HG03175 (cell line): ENCODE measurements at regions not wholly inside any gene's neighbourhood (a gene's known extent, or its start where the extent isn't known, plus 50 kb on each side); places are given as distances from the start of the nearest gene placed in this dataset.
"Not testable (repeated sequence)": the region's sequence is repeated elsewhere in the genome, so short reads cannot be mapped to it uniquely, and the experiment has no call there.

Experiments used
- ATAC-seq: cut with Tn5 transposase; IDR thresholded peaks from one replicate; pipeline ENCODE4 v1.9.1; 2021; ENCODE audit warnings: mild to moderate bottlenecking, moderate library complexity; ENCODE audit not compliant: unreplicated experiment

DNA sequence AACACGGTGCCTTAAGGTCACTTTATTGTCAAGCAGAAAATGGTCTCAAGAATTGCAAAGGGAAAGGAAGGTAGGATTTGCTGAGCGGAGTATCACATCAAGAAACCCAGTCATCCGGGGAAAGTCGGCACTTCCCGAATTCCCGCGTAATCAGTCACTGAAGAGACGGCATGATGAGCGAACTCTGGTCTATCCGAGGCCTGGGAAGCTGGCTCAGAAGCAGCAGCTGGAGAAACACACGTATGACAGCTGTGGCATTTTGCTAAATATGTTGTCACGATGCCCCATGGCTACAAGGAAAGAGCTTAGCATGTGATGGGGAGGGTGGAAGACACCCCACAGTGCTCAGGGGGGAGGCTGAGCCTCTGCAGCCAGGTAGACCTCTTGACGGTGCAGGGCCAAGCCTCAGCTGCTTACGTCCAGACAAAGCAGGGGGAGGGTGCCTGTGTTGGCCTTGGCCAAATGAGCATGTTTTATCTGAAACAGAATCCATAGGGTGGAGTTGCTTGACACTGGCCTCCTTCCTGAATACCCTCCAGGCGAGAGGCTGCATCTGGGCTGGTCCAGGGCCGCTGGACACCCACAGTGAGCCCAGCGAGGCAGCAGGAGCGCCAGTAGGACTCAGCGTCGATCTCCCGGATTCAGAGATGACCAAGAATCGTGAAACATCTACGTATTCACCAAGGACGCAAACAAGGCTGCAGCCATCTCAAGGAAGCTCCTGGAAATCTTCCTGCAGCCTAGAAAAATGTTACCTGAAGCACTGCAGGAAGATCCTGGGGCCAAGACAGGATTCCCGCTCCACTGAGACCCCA, 118.8 kb upstream of the AFDN start:
- ATAC-seq: no peak

DNA sequence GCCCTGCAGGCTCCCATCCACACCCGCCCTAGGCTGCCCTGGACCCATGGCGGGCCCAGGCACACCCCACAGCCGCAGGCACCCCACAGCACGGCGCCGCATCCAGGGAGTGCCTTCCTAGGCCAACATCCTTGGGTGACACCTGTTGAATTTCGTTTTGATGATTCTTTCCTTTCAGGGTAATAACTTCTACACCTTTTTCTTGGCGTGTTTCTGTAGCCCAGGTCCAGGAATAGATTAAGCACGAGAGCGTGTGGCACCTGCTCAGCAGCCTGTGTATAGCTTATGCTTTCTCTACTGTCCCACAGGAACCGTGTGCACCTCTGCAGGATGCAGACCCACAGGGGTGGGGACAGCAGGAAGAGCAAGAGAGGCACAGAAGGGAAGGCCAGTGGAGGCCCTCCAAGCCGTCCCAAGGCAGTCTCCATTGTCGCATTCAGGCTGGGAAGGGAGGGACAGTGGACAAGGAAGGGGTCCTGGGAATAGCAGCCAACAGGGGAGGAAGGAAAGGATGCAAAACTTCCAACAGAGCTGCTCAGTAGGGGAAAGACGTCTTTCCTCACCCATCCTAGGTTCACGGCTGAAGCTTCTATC, 118.1 kb upstream of the AFDN start:
- ATAC-seq: no peak

DNA sequence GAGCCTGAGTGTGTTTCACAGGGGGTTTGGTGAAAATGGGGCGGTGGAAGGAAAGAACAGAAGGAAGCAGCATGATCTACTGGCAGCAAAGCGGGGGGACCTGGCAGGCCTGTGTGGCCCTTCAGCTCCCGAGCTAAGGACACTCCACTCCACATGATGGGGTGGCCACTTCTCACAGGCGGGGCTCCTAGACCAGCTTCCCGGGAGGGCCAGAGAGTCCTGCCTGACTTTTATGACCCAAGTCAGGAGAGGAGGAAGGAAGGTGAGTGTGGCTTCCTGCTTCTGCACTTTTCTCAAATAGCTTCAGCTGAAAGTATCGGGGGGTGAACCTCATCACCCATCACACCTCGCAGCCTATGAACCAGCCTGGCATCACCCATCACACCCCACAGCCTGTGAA, 117.5 kb upstream of the AFDN start:
- no peak for ATAC-seq

DNA sequence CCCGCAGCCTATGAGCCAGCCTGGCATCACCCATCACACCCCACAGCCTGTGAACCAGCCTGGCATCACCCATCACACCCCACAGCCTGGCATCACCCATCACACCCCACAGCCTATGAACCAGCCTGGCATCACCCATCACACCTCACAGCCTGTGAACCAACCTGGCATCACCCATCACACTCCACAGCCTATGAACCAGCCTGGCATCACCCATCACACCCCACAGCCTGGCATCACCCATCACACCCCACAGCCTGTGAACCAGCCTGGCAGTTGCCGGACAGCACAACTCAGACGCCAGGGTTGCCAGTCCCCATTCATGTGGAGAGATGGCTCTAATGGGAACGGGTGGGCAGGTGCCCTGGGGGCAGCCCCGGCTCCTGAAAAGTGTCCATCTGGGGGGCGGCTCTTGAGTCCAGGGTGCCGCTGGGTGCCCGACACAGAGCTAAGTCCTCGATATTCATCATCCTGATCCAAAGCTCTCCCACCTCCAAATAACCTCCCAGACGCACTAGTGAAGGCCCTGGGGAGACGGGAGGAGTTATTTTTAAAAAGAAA, 116.9 kb upstream of the AFDN start:
- ATAC-seq: not testable (repeated sequence)

DNA sequence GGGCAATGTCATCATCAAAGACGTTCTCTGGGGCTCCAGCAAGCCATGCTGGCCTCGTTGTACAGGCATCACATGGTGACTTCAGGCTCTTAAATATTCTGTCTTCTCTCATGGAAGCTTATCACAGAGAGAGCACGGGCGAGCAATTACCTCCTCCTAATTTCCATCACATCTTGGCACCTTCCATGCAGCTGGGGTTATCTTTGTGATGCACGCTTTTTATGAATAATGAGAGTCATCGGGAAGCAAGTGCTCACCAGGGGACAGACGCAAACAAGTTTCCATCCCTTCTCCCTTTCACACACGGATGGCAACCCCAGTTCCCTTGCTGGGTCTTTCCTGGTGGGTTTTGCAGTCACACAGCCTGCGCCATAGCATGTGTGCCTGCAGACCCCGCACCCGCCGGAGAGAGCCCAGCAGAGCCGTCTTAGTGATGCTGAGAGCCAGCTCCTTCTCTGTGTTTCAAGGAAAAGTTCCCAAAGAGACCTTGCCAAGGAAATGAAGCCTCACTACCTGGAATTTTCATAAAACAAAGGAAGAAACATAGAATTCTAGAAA, 116.3 kb upstream of the AFDN start:
- ATAC-seq: no peak

DNA sequence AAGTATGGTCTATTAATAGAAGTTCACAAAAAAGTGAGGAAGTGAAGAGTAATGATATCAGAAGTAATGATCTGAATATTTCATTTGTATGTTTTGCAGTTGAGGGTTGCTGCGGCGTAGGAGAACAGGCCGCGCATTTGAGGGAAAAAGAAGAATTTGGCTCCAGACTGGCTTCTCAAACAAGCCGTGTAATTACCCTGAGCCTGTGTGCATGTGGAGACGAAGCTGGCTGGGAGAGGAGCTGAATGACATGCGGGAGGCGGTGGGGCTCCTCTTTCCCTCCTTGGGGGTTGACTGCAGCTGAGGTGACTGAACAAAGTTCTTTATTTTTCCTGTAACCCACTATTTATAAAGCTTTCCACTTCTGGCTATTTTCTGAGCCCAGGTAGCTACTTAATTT, 115.5 kb upstream of the AFDN start:
- ATAC-seq: no peak

DNA sequence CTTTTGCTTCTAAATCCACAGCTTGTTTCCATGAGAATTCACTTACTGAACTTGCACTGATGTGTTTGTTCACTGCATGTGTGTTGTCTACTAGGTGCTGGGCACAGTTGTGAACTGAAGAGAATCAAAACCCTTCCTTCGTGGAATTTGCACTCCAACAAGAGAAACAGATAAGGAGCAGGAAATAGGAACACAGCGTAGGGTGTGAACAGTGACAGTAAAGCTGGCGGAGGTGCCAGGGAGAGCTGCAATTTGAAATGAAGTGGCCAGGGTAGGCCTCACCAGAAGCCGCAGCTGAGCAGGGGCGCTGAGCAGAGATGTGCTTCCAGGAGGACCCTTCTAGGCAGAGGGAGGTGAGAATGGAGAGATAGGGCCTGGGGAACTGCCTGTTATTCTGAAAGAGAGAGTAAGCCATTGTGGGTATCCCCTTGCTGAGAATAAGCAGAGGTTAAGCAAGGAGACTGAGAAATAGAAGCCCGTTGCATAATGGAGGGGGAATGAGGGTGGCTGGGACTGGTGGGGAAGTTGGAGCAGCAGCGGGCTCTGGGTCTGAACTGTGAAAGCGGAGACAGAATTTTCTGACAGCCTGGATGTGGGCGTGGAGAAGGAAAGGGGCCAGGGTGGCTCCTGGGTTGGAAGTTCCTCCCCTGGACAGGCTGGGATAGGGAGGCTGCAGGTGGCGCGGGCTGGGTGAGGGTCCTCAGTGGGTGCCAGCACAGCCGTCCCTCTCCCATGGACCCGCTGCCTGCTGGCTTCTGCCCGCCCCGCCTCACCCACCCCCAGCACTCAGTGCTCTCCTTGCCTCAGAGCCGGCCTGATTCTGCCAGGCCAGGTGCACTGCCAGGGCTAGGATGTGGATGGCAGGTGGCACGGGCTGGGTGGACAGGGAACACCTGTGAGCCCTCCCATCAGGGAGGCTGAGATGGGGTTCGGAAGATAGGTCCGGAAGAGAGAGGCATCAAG, 114.7 kb upstream of the AFDN start:
- ATAC-seq: no peak

DNA sequence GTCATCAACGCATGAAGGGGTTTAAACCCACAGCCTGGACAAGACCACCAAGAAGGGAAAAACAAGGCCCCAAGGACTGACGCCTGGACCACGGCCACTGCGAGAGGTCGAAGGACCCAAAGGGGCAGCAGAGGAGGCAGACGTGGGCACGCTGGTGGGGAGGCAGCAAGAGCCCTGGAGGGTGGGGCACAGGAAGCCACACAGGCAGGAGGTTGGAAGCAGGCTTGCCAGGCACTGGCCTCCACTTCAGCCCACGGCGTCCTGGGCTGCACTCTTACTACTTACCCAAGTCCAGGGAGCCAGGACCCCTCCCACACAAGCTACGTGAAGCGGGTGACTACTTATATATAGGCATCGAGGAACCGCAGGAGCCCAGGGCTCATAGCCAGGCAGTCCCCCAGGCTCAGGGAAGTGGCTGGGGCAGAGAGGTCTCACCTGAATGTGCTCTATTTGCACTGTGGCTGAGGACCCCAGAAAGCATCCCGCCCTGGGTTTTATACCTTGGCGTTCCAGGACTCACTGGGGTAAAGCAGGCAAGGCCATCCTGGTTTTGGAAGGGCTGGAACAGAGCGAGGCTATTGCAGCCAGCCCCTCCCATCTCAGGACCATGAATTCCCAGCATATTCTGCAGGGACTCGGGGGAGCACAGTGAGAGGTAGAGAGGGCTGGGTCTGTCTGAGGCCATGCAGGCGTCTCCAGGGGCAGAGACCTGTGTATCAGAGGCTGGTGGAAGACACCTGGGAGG, 113.8 kb upstream of the AFDN start:
- ATAC-seq: no peak

DNA sequence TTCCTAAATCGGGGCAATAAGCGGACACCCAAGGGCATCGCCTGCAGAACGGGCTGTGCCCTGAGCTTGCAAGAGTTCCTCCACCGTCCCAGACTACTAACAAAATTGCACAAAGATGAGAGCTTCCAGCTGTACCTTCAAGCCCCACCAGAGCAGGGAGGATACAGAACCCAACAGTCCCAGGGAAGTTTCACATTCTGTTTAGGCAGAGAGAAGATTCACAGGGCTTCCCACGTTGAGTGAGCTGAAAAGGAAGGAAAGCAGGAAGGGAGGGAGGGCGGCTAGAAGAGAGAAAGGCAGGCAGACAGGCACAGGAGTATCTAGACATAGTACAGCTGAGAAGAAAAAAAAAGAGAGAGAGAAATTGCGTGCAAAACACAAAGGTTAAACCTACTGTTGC, 112.6 kb upstream of the AFDN start:
- no peak for ATAC-seq

GRCh38 chr6:167717455-167717854, 109.3 kb upstream of the AFDN start:
- no peak for ATAC-seq

- ATAC-seq: no peak
Measured at GRCh38 chr6:167717867-167718266, 108.8 kb upstream of the AFDN start.

- ATAC-seq: no peak
Measured at GRCh38 chr6:167719920-167720319, 106.8 kb upstream of the AFDN start.

GRCh38 chr6:167720456-167721285, 106.0 kb upstream of the AFDN start:
- no peak for ATAC-seq

GRCh38 chr6:167721291-167721690, 105.4 kb upstream of the AFDN start:
- ATAC-seq: no peak

DNA sequence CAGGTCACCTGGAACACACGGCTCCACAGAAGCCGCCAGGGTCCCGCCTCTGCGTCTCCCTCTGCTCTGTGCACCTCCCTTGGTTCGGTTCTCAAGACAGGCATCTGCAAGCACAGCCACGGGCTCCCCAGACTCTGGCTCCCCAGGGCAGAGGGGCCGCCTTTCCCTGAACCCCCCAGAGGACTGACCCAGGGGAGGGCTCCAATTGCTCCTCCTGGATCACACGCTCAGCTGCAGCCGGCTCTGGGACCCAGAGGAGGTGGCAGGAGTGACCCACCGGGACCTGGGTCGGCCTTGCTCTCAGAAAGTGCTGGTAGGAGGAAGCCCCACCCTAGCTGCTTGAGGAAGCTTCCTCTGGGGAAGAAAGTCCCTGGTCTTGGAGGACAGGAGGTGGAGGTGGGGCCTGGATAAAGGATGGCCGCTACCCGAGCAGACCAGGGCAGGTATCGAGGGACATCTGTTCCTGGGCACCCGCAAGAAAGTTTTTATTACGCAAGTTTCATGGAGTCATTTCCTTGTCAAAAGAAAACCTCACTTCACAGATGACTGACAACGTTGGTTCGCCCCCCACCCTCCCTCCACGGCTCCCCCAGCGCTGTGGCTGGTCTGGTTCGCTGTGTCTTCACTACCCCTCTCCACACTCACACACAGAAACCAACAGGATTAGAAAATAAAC, 103.9 kb upstream of the AFDN start:
- no peak for ATAC-seq

GRCh38 chr6:167726043-167726621, 100.6 kb upstream of the AFDN start:
- no peak for ATAC-seq

- ATAC-seq: no peak
Measured at GRCh38 chr6:167730441-167730840, 96.3 kb upstream of the AFDN start.

GRCh38 chr6:167731216-167731615, 95.5 kb upstream of the AFDN start:
- ATAC-seq: no peak
